Gastroesophageal sphincter (tissue), 4 donors: ENCODE measurements at regions not wholly inside any gene's neighbourhood (a gene's known extent, or its start where the extent isn't known, plus 50 kb on each side); places are given as distances from the start of the nearest gene placed in this dataset.
A peak's percentile ranks its signal among the peaks of the same experiment; 100 is the strongest.
"Not testable (repeated sequence)": the region's sequence is repeated elsewhere in the genome, so short reads cannot be mapped to it uniquely, and the experiment has no call there.

Source experiments
- ATAC-seq: fragments of 150-250 bp; one replicate; pipeline ENCODE4 v1.9.1; 2016; ENCODE audit warnings: mild to moderate bottlenecking, moderate library complexity
- H3K27ac ChIP-seq, 4 donors: fragments of 200-600 bp; sonication (generic) in 3 of 4; 1 replicate in 3 of 4; 2 replicates in 1 of 4; pipeline ENCODE4 v1.5.1; 2016 to 2019
- H3K27me3 ChIP-seq: fragments of 200-600 bp; sonication (generic); one replicate; pipeline ENCODE4 v1.5.1; 2019
- H3K36me3 ChIP-seq, 2 donors: fragments of 200-600 bp; sonication (generic); one replicate each; pipeline ENCODE4 v1.5.1; 2019; ENCODE audit warnings: control low read depth in 1 of 2
- H3K4me1 ChIP-seq, 3 donors: fragments of 200-600 bp; sonication (generic); 1 replicate in 2 of 3; 2 replicates in 1 of 3; pipeline ENCODE4 v1.5.1; 2016 to 2019; ENCODE audit warnings: control low read depth in 2 of 3
- H3K4me3 ChIP-seq, 2 donors: fragments of 200-600 bp; sonication (generic); one replicate each; pipeline ENCODE4 v1.5.1; 2019; ENCODE audit warnings: mild to moderate bottlenecking in 1 of 2, moderate library complexity in 1 of 2
- H3K9me3 ChIP-seq, 3 donors: fragments of 200-600 bp; sonication (generic); one replicate each; pipeline ENCODE4 v1.5.1; 2017 to 2019; ENCODE audit warnings: control low read depth in 2 of 3
- CTCF ChIP-seq, 4 experiments: fragments of 200-600 bp in 2 of 4; fragments of 450-650 bp in 2 of 4; sonication (generic) in 1 of 4; IDR thresholded peaks; one replicate each; pipeline ENCODE4 v1.5.1; 2017 to 2019; ENCODE audit warnings: antibody characterized with exemption in 4 of 4, mild to moderate bottlenecking in 2 of 4, moderate library complexity in 2 of 4
- EP300 ChIP-seq: sonication (generic); formaldehyde crosslinking; IDR thresholded peaks from one replicate; pipeline ENCODE4 v1.6.1; 2017; ENCODE audit warnings: antibody characterized with exemption, mild to moderate bottlenecking
- POLR2A ChIP-seq, 2 donors: fragments of 450-650 bp; IDR thresholded peaks; one replicate each; pipeline ENCODE4 v1.6.1; 2017; ENCODE audit warnings: antibody characterized with exemption in 2 of 2, mild to moderate bottlenecking in 2 of 2, moderate library complexity in 1 of 2
- POLR2AphosphoS5 ChIP-seq: sonication (generic); formaldehyde crosslinking; IDR thresholded peaks from one replicate; pipeline ENCODE4 v1.6.1; 2017; ENCODE audit warnings: antibody characterized with exemption
- WGBS, 2 donors: methylation state at CpG; one replicate each; pipeline ENCODE4 v1.1.5; 2018; ENCODE audit warnings: low coverage in 1 of 2; 5-methylcytosine and 5-hydroxymethylcytosine counted together

DNA sequence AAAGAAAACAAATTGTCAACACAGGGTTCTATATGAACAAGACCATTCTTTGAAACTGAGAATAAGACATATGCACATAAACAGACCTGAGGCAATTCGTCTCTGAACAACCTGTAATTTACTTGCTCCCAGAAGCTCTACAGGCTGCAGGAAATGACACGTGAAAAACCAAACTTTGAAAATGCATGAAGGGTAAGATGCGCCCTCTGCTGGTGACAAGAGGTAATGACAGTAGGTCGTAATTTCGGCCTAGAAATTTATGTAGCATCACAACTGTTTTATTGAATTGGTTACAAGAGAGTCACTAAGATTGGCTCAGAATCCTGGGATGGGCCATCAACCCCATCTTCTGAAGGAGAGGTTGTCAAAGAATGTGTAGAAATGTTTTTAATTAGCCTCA, 276.5 kb downstream of the PPP4R3C start:
- 41% methylated on average over 4 of the region's 5 CpGs; no CpG with 5 or more reads in 1 of the 2 donors for WGBS, 2 donors
- Histone ChIP-seq H3K4me3 (no peak overlapping the region), H3K4me1 (no peaks in the 10 kb centered on the region), H3K27ac (no peak overlapping the region), H3K27me3 (no peaks in the 10 kb centered on the region), H3K36me3 (no peaks in the 10 kb centered on the region), H3K9me3 (no peaks in the 10 kb centered on the region)
- ATAC-seq: no peak
- TF ChIP-seq CTCF (IDR thresholded peaks at IDR 0.05): peak in 3 of 4 experiments; percentile 13 to 70 (median 20)
- TF ChIP-seq EP300: no peak

- Histone ChIP-seq H3K27me3 (no peaks in the 10 kb centered on the region), H3K4me3 (no peak overlapping the region), H3K27ac (no peak overlapping the region), H3K9me3 (no peaks in the 10 kb centered on the region), H3K4me1 (no peaks in the 10 kb centered on the region), H3K36me3 (no peaks in the 10 kb centered on the region)
- WGBS, 2 donors: 39 to 70% methylated on average over 3 of the region's 4 CpGs
- ATAC-seq: no peak
- TF ChIP-seq POLR2A (IDR thresholded peaks at IDR 0.05): no peak
Measured at GRCh38 chrX:27163236-27163635, 299.9 kb downstream of the PPP4R3C start.

GRCh38 chrX:27162496-27162895, 300.6 kb downstream of the PPP4R3C start:
- no peaks in the 10 kb centered on the region for H3K27me3 ChIP-seq
- no peaks in the 10 kb centered on the region for H3K36me3 ChIP-seq
- ATAC-seq: no peak
- no peaks in the 10 kb centered on the region for H3K4me1 ChIP-seq
- H3K9me3 ChIP-seq: no peaks in the 10 kb centered on the region
- WGBS, 2 donors: 33 to 44% methylated on average over 1 of the region's 1 CpG
- H3K27ac ChIP-seq: no peak overlapping the region
- H3K4me3 ChIP-seq: no peak overlapping the region
- no peak for TF ChIP-seq CTCF (IDR thresholded peaks at IDR 0.05)

DNA sequence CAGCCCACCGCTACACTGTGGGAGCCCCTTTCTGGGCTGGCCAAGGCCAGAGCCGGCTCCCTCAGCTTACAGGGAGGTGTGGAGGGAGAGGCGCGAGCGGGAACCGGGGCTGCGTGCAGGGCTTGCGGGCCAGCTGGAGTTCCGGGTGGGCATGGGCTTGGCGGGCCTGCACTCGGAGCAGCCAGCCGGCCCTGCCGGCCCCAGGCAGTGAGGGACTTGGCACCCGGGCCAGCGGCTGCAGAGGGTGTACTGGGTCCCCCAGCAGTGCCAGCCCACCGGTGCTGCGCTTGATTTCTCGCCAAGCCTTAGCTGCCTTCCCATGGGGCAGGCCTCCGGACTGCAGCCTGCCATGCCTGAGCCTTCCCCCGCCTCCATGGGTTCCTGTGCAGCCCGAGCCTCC, 306.2 kb downstream of the PPP4R3C start:
- not testable (repeated sequence) for H3K27me3 ChIP-seq, H3K27ac ChIP-seq, H3K36me3 ChIP-seq, H3K4me3 ChIP-seq, H3K4me1 ChIP-seq, ATAC-seq, H3K9me3 ChIP-seq
- no CpG with 5 or more reads among the region's 21 CpGs for WGBS, 2 donors

DNA sequence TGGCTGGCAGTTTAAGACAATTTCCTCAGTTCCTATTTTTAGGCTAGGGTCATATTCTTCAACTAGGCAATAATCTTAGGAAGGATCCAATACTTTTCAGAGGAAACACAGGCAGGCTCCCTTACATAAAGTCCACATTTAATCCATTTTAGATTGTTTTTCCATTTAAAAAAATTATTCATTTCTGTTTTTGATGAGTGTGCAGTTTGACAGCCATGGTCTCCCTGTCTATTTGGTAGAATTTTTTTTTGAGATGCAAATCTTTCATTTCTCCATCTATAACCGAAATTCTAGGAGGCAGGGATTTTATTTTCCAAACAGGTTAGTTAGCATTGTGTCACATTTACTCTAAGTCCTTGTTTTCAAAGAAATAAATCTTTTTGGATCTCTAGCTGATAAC, 326.8 kb downstream of the PPP4R3C start:
- Histone ChIP-seq H3K4me3 (no peak overlapping the region), H3K27me3 (no peaks in the 10 kb centered on the region), H3K9me3 (no peaks in the 10 kb centered on the region), H3K4me1 (no peaks in the 10 kb centered on the region), H3K27ac (no peak overlapping the region), H3K36me3 (no peaks in the 10 kb centered on the region)
- TF ChIP-seq POLR2A (IDR thresholded peaks at IDR 0.05) (no peak), CTCF (IDR thresholded peaks at IDR 0.05) (no peak), POLR2AphosphoS5 (no peak), EP300 (no peak)
- no peak for ATAC-seq
- 0% methylated on average over 1 of the region's 1 CpG; no CpG with 5 or more reads in 1 of the 2 donors for WGBS, 2 donors

GRCh38 chrX:27132862-27133261, 330.3 kb downstream of the PPP4R3C start:
- Histone ChIP-seq H3K9me3 (no peaks in the 10 kb centered on the region), H3K36me3 (no peaks in the 10 kb centered on the region), H3K4me1 (no peaks in the 10 kb centered on the region), H3K4me3 (no peak overlapping the region), H3K27me3 (no peaks in the 10 kb centered on the region), H3K27ac (no peak overlapping the region)
- no peak for TF ChIP-seq POLR2A (IDR thresholded peaks at IDR 0.05)
- no peak for TF ChIP-seq CTCF (IDR thresholded peaks at IDR 0.05)
- TF ChIP-seq POLR2AphosphoS5: no peak
- no peak for TF ChIP-seq EP300
- no peak for ATAC-seq
- WGBS, 2 donors: 38 to 47% methylated on average over 1 of the region's 1 CpG

- H3K4me1 ChIP-seq, H3K27ac ChIP-seq, H3K27me3 ChIP-seq, H3K36me3 ChIP-seq, H3K9me3 ChIP-seq, ATAC-seq, H3K4me3 ChIP-seq: not testable (repeated sequence)
- WGBS, 2 donors: 73 to 88% methylated on average over 2 to 7 of the region's 11 CpGs
Measured at GRCh38 chrX:27087176-27087575, 376.0 kb downstream of the PPP4R3C start.
